HG03354 (cell line): ENCODE measurements at regions not wholly inside any gene's neighbourhood (a gene's known extent, or its start where the extent isn't known, plus 50 kb on each side); places are given as distances from the start of the nearest gene placed in this dataset.
"Not testable (repeated sequence)": the region's sequence is repeated elsewhere in the genome, so short reads cannot be mapped to it uniquely, and the experiment has no call there.

Experiments used
- ATAC-seq: cut with Tn5 transposase; IDR thresholded peaks from one replicate; pipeline ENCODE4 v1.9.1; 2021; ENCODE audit warnings: mild to moderate bottlenecking; ENCODE audit not compliant: unreplicated experiment, poor library complexity, severe bottlenecking

GRCh38 chr16:48059936-48060335, 95.9 kb downstream of the ABCC12 start:
- ATAC-seq: no peak

DNA sequence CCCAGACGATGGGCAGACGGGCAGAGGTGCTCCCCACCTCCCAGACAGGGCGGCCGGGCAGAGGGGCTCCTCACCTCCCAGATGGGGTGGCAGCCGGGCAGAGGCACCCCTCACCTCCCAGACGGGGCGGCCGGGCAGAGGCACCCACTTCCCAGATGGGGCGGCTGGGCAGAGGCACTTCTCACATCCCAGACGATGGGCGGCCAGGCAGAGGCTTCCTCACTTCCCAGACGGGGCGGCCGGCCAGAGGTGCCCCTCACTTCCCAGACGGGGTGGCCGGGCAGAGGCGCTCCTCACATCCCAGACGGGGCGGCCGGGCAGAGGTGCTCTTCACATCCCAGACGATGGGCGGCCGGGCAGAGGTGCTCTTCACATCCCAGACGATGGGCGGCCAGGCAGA, 96.6 kb downstream of the ABCC12 start:
- ATAC-seq: not testable (repeated sequence)

DNA sequence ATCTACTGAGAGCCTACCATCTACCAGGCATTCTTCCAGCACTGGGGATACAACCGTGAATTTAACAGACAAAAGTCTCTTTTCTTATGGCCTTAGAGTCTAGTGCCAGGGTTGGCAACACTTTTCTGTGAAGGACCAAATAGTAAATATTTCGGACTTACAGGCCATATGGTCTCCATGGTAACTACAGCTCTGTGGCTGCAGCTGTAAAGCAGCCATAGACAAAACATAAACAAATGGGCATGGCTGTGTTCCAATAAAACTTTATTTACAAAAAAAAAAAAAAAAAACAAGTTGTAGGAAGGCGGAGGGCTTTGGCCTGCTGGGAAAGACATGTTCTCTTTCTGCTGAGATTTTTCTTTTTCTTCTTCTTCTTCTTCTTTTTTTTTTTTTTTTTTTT, 98.7 kb downstream of the ABCC12 start:
- ATAC-seq: no peak

DNA sequence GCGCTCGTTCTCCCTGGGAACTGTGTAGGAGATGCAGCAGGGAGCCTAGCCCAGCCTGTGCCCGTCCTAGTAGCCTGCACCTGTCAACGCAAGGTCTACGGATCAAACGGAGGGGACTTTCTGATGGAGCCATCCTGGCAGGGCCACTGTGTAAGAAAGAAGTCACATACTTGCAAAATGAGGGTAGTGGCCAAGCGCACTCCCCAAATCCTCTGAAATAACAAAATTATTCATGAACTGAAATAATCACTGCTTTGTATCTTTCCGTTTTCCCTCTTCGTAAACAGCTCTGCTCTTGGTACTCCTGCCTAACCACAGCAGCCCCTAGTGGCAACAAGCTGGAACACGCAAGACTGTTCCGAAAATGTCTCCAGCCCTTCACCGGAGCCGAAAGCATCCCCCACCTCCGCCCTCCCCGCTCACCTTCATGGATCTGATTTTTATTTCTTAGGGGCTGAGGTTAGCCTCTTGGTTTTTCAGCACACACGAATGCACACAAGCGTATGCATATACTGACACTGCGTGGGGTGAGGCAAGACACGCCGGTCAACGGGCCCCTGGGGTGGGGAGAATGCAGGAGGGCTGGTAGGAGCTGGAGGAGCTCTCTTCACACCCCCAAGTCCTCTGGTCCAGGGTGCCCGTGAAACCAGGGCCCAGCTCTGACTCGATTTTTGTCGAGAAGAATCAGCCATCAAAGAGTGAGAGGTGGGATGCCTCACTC, 100.8 kb downstream of the ABCC12 start:
- peak; percentile 88 for ATAC-seq

DNA sequence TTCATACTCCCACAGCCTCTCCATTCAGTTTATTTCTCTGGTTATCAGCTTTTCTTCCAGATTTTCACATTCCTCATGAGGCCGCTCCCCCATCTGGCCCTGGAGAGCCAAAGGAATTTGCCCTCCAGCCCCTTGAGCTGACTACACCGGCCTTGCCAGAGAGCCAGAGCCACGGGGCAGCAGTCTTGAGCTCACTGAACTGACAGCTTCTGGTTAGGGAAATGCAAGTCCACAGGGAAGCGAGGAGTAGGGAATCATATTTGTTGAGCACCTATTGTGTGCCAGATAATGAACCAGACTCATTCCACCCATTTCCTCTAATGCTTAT, 102.4 kb downstream of the ABCC12 start:
- ATAC-seq: no peak

DNA sequence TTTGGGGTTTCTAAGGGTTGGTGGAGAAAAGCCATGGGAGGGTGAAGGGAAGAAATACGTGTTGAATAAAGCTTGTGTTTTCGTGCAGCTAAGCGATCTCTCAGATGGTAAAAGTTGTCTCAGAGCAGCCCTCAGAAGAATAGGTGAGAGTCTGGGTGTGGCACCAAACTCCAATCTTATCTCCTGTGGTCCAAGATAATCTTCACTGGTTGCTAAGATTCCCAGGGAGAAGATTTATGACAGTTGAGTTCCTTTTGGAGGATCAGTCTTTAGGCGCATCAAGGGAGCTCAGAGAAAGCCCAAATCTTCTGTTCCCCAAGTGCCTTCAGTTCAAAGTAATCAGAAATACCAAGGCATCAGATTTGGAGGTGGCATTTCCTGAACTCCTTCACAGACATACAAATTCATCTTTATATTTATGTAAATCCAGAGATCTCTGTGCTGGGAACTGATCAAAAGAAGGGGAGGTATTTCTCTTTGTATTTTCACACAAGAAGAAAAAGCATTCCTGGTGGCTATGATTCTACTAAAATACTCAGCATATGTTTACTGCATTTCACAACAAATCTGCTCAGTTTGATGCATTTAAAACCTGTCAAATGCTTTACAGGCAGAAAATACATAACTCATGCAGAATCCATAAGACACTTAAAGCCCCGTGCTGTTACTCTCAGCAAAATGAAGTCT, 102.9 kb downstream of the ABCC12 start:
- no peak for ATAC-seq

DNA sequence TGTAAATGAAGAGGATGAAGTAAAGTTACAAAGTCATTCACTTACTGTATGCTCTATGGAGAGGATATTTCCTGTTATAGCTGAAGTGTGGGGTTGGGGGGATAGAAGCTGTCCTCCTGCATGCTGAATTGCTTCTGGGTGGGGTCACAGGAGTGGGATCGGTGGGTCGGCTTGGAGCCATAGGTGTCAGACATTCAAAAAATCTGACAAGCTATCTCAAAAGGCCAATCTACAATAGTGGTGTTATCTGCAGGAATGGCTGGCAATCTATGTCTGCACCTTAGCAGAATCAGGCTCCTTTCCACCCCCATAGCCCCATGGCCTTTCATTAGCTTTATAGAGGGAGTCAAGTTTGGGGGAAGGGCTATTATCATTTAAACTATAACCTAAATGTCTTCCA, 104.9 kb downstream of the ABCC12 start:
- ATAC-seq: no peak

- ATAC-seq: no peak
Measured at GRCh38 chr16:48049847-48050246, 105.9 kb downstream of the ABCC12 start.

GRCh38 chr16:48047720-48048119, 108.1 kb downstream of the ABCC12 start:
- ATAC-seq: no peak

DNA sequence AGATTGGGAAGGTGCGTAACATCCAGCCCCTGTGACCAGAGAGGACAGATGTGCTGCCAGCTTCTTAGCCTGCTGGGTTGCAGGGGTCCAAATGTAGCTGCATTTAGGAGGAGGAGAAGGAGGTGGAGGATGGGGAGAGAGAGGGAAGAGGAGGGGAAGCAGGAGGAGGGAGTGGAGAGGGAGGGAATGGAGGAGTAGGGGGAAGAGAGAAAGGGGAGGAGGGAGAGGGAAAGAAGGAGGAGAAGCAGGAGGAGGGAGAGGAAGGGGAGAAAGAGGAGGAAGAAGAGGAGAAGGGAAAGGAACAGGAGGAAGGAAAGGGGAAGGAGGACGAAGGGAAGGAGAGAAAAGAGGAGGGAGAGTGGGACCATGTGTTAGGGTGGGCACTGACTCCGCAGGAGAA, 108.6 kb downstream of the ABCC12 start:
- no peak for ATAC-seq

- no peak for ATAC-seq
Measured at GRCh38 chr16:48044117-48044516, 111.7 kb downstream of the ABCC12 start.

- ATAC-seq: no peak
Measured at GRCh38 chr16:48041981-48042421, 113.8 kb downstream of the ABCC12 start.

DNA sequence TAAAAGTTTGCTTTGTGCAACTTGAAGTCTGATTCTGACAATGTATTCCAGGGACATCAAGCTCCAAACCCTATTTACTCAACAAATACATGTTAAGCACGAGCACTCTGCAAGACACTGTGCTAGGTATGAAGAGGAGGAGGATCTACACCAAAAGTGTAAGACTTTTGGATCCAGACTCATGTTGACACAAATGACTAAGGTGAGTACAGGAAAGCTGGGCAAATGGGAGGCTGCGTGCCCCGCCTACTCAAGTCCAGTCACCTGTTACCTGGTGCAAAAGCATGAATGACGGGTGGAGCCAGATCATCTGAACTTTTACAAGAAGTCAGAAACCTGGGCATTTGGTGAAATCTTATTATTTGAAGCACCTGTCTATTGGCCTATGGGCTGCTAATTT, 120.7 kb downstream of the ABCC12 start:
- no peak for ATAC-seq

- ATAC-seq: no peak
Measured at GRCh38 chr16:48030926-48031325, 124.9 kb downstream of the ABCC12 start.

- no peak for ATAC-seq
Measured at GRCh38 chr16:48029768-48030167, 126.0 kb downstream of the ABCC12 start.

GRCh38 chr16:48025359-48025758, 130.4 kb downstream of the ABCC12 start:
- no peak for ATAC-seq

GRCh38 chr16:48024042-48024441, 131.8 kb downstream of the ABCC12 start:
- ATAC-seq: no peak

GRCh38 chr16:48022496-48022895, 133.3 kb downstream of the ABCC12 start:
- no peak for ATAC-seq

DNA sequence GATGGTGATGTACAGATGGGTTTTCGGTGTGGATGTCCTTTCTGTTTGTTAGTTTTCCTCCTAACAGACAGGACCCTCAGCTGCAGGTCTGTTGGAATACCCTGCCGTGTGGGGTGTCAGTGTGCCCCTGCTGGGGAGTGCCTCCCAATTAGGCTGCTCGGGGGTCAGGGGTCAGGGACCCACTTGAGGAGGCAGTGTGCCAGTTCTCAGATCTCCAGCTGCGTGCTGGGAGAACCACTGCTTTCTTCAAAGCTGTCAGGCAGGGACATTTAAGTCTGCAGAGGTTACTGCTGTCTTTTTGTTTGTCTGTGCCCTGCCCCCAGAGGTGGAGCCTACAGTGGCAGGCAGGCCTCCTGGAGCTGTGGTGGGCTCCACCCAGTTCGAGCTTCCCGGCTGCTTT, 135.2 kb downstream of the ABCC12 start:
- not testable (repeated sequence) for ATAC-seq

DNA sequence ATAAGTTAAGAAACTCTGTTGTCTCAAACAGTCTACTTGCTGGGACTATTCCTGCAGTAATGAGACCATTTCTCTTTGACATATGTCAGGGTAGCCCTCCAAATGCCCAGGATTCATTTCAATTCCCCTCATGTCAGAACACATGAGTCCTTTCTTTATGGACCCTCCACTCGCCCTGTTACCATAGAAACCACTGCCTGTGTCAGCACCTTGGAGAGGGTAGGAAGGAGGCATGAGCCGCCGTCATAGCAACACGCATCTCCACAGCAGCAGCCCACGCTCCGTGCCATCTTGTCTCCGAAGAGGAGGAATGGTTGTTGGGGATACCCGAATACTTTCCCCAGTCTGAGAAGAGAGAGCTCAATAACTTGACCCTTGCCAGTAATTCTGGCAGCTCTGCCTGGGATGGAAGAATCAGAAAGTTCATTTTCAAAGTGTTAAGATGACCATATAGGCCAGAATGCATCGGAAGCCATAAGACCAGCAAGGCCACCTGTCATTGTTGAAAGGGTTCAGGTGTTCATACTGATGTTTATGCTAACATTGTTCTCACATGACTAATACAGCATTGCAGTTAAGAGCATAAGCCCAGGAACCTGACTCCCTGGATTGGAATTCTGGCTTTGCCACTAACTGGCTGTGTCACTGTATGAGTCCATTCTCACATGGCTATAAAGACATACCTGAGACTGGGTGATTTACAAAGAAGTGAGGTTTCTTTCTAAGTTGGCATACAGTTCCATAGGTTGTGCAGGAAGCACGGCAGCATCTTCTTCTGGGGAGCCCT, 141.3 kb downstream of the ABCC12 start:
- no peak for ATAC-seq

DNA sequence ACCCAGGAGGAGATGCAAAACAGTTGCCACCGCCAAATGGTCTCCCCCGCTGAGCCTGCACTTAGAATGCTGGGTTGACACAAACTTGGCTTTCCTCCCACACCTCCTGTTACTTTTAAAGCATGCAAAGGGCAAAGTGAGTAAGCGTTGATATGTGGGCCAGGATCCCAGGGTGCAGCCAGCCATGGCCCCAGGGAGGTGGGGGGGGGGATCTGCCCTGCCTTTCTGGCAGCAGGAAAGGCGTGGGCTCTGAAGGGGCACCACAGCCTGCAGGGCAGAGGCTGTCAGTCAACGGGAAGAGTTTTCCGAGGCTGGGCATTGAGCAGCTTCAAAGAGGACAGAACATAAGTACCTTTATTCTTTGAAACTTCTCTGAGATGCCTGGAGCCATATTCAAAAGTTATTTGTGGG, 142.3 kb downstream of the ABCC12 start:
- ATAC-seq: no peak
